HUES6 (cell line): ENCODE measurements at regions not wholly inside any gene's neighbourhood (a gene's known extent, or its start where the extent isn't known, plus 50 kb on each side); places are given as distances from the start of the nearest gene placed in this dataset.

Experiments
- H3K27ac ChIP-seq: 2 replicates; pipeline ENCODE4 v1.7.0; 2013; ENCODE audit warnings: low read depth, mild to moderate bottlenecking, low read length, inconsistent platforms
- H3K27me3 ChIP-seq: 2 replicates; pipeline ENCODE4 v1.6.1; 2013; ENCODE audit warnings: low read length; ENCODE audit not compliant: control insufficient read depth, insufficient read depth
- H3K36me3 ChIP-seq: 2 replicates; pipeline ENCODE4 v1.6.1; 2013; ENCODE audit warnings: low read length; ENCODE audit not compliant: control insufficient read depth, insufficient read depth
- H3K4me1 ChIP-seq: 2 replicates; pipeline ENCODE4 v1.6.1; 2013; ENCODE audit warnings: low read length; ENCODE audit not compliant: control insufficient read depth, insufficient read depth
- H3K4me3 ChIP-seq: 2 replicates; pipeline ENCODE4 v1.5.1; 2013; ENCODE audit warnings: low read depth, low read length
- H3K9ac ChIP-seq: one replicate; pipeline ENCODE4 v1.6.1; 2013; ENCODE audit warnings: mild to moderate bottlenecking, low read length
- H3K9me3 ChIP-seq: 2 replicates; pipeline ENCODE4 v1.6.1; 2013; ENCODE audit warnings: low read depth, low read length; ENCODE audit not compliant: control insufficient read depth, insufficient read depth

- Histone ChIP-seq H3K9ac (no peak overlapping the region), H3K27me3 (no peaks in the 10 kb centered on the region), H3K27ac (no peak overlapping the region), H3K4me1 (no peaks in the 10 kb centered on the region), H3K4me3 (no peak overlapping the region), H3K36me3 (no peaks in the 10 kb centered on the region), H3K9me3 (peaks cover 4% of the 10 kb centered on the region; the same call in 1 of the 2 replicates)
These were observed 214.4 kb upstream of the LEF1 start for GRCh38 chr4:108383157-108383556.

- H3K27ac ChIP-seq: no peak overlapping the region
- H3K4me3 ChIP-seq: no peak overlapping the region
- H3K9ac ChIP-seq: no peak overlapping the region
- H3K36me3 ChIP-seq: no peaks in the 10 kb centered on the region
- no peaks in the 10 kb centered on the region for H3K4me1 ChIP-seq
- peaks cover 4% of the 10 kb centered on the region; the same call in 1 of the 2 replicates for H3K9me3 ChIP-seq
- no peaks in the 10 kb centered on the region for H3K27me3 ChIP-seq
These were observed 214.0 kb upstream of the LEF1 start for GRCh38 chr4:108382751-108383150.

GRCh38 chr4:108378164-108378563 is 209.4 kb upstream of the LEF1 start:
- Histone ChIP-seq H3K27ac (no peak overlapping the region), H3K4me1 (no peaks in the 10 kb centered on the region), H3K9ac (no peak overlapping the region)

GRCh38 chr4:108377021-108377420 is 208.3 kb upstream of the LEF1 start:
- H3K36me3 ChIP-seq: no peaks in the 10 kb centered on the region
- H3K27ac ChIP-seq: no peak overlapping the region
- peaks cover 4% of the 10 kb centered on the region; the same call in 1 of the 2 replicates for H3K9me3 ChIP-seq
- no peaks in the 10 kb centered on the region for H3K27me3 ChIP-seq
- no peak overlapping the region for H3K9ac ChIP-seq
- H3K4me3 ChIP-seq: no peak overlapping the region
- no peaks in the 10 kb centered on the region for H3K4me1 ChIP-seq

More at GRCh38 chr4:108378164-108378563, 209.4 kb upstream of the LEF1 start:
- H3K27me3 ChIP-seq: no peaks in the 10 kb centered on the region
- H3K36me3 ChIP-seq: no peaks in the 10 kb centered on the region
- peaks cover 4% of the 10 kb centered on the region; the same call in 1 of the 2 replicates for H3K9me3 ChIP-seq
- no peak overlapping the region for H3K4me3 ChIP-seq

- Histone ChIP-seq H3K9me3 (peaks cover 3% of the 10 kb centered on the region; the same call in 1 of the 2 replicates), H3K4me3 (no peak overlapping the region), H3K9ac (no peak overlapping the region), H3K27ac (no peak overlapping the region), H3K4me1 (peaks cover 6% of the 10 kb centered on the region; the same call in 1 of the 2 replicates), H3K27me3 (no peaks in the 10 kb centered on the region), H3K36me3 (no peaks in the 10 kb centered on the region)
These were observed 206.7 kb upstream of the LEF1 start for GRCh38 chr4:108375434-108375833.

- Histone ChIP-seq H3K27me3 (no peaks in the 10 kb centered on the region), H3K4me3 (no peak overlapping the region), H3K27ac (no peak overlapping the region), H3K4me1 (peaks cover 6% of the 10 kb centered on the region; the same call in 1 of the 2 replicates), H3K9me3 (peaks cover 6% of the 10 kb centered on the region; the same call in 1 of the 2 replicates), H3K9ac (no peak overlapping the region), H3K36me3 (no peaks in the 10 kb centered on the region)
These were observed 203.9 kb upstream of the LEF1 start for GRCh38 chr4:108372681-108373080.

- H3K27me3 ChIP-seq: no peaks in the 10 kb centered on the region
- no peak overlapping the region for H3K9ac ChIP-seq
- H3K4me3 ChIP-seq: no peak overlapping the region
- H3K4me1 ChIP-seq: peaks cover 6% of the 10 kb centered on the region; the same call in 1 of the 2 replicates
- peaks cover 6% of the 10 kb centered on the region; the same call in 1 of the 2 replicates for H3K9me3 ChIP-seq
- H3K36me3 ChIP-seq: no peaks in the 10 kb centered on the region
- H3K27ac ChIP-seq: no peak overlapping the region
These were observed 202.6 kb upstream of the LEF1 start for GRCh38 chr4:108371282-108371681.

- peaks cover 6% of the 10 kb centered on the region; the same call in 1 of the 2 replicates for H3K9me3 ChIP-seq
- H3K27ac ChIP-seq: no peak overlapping the region
- H3K4me1 ChIP-seq: peaks cover 6% of the 10 kb centered on the region; the same call in 1 of the 2 replicates
- no peak overlapping the region for H3K9ac ChIP-seq
- no peaks in the 10 kb centered on the region for H3K36me3 ChIP-seq
- no peaks in the 10 kb centered on the region for H3K27me3 ChIP-seq
- H3K4me3 ChIP-seq: no peak overlapping the region
These were observed 201.8 kb upstream of the LEF1 start for GRCh38 chr4:108370291-108371141.

- Histone ChIP-seq H3K27ac (no peak overlapping the region), H3K27me3 (no peaks in the 10 kb centered on the region), H3K36me3 (no peaks in the 10 kb centered on the region), H3K9me3 (peaks cover 6% of the 10 kb centered on the region; the same call in 1 of the 2 replicates), H3K4me3 (no peak overlapping the region), H3K4me1 (peaks cover 6% of the 10 kb centered on the region; the same call in 1 of the 2 replicates), H3K9ac (no peak overlapping the region)
These were observed 200.4 kb upstream of the LEF1 start for GRCh38 chr4:108369035-108369655.

GRCh38 chr4:108367751-108368150 is 199.0 kb upstream of the LEF1 start:
- Histone ChIP-seq H3K4me1 (peaks cover 6% of the 10 kb centered on the region; the same call in 1 of the 2 replicates), H3K27ac (no peak overlapping the region), H3K27me3 (no peaks in the 10 kb centered on the region), H3K36me3 (no peaks in the 10 kb centered on the region), H3K4me3 (no peak overlapping the region), H3K9ac (no peak overlapping the region), H3K9me3 (peaks cover 6% of the 10 kb centered on the region; the same call in 1 of the 2 replicates)

- H3K9ac ChIP-seq: no peak overlapping the region
- H3K36me3 ChIP-seq: no peaks in the 10 kb centered on the region
- H3K9me3 ChIP-seq: peaks cover 6% of the 10 kb centered on the region; the same call in 1 of the 2 replicates
- H3K4me3 ChIP-seq: no peak overlapping the region
- H3K27ac ChIP-seq: no peak overlapping the region
- peaks cover 7% of the 10 kb centered on the region; the same call in 1 of the 2 replicates for H3K4me1 ChIP-seq
- no peaks in the 10 kb centered on the region for H3K27me3 ChIP-seq
These were observed 198.0 kb upstream of the LEF1 start for GRCh38 chr4:108366716-108367115.
